GM15510 (cell line): ENCODE measurements at regions not wholly inside any gene's neighbourhood (a gene's known extent, or its start where the extent isn't known, plus 50 kb on each side); places are given as distances from the start of the nearest gene placed in this dataset.

Experiments used
- POLR2A ChIP-seq: IDR thresholded peaks from 3 replicates; pipeline ENCODE4 v1.6.1; 2011; ENCODE audit warnings: borderline replicate concordance; ENCODE audit not compliant: insufficient read length; ENCODE audit errors: extremely low read depth

DNA sequence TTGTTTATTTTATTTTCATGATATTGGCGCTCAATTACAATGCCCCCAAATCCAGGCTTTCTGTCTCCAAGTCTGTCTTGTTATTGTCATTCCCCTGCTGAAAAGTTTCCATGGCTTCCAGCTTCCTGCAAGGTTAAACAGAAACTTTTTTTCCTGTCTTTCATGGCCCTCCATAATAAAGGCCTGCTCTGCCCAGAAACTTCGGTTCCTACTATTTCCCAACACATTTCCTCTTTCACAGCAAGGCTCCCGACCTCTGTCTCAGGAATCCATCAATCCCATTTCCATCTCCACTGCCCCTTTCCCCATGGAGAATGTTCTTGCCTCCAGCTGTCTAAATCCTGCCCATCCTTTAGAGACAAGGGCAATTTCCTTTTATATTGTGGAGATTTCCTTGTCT lies 365.2 kb upstream of the JARID2 start:
- TF ChIP-seq POLR2A, result no peak

DNA sequence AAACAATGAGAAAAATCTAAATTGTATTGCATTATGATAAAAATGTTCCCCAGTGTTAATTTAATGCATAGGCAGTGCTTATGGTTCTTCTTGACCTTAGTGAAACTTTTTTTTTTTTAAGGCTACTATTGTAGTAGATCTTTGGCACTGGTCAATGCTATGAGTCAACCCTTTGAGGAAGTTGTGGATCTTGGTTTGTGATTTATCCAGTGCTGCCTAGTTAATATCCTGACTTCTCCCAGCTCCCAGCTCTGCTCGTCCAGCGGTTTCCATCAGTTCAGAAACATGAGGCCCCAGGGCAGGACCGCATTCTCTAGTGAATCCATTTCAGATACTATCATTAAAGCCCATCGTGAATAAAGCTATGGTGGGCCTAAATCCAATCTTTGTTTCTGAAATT lies 364.5 kb upstream of the JARID2 start:
- no peak for TF ChIP-seq POLR2A

DNA sequence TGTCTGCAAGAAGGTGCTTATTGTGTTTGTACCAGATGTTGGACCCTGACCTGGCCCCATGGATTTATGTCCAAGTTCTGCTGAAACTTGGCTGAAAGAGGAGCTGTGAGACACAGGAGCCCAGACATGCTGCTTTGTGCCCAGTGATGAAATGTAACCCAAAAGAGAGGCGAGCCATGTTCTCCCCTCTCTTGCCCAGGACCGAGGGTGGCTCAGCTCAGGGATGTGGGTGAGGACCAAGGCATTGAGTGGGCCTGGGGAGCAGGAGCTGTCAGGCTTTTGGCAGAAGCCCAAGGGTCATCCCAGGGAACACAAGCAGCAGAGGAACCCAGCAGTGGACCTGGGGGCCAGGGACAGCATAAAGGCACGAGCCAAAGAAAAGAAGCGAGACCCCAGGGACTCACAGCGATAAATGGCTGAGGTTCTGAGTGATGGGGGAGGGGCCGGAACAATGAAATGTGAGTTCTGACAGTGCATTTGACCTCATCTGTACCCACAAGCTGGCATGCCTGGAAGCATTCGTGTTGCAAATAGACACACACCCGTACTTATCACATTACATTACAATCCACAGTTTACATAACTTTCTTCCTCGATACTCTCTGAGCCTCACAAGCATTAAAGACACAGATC lies 363.4 kb upstream of the JARID2 start:
- TF ChIP-seq POLR2A, result no peak

DNA sequence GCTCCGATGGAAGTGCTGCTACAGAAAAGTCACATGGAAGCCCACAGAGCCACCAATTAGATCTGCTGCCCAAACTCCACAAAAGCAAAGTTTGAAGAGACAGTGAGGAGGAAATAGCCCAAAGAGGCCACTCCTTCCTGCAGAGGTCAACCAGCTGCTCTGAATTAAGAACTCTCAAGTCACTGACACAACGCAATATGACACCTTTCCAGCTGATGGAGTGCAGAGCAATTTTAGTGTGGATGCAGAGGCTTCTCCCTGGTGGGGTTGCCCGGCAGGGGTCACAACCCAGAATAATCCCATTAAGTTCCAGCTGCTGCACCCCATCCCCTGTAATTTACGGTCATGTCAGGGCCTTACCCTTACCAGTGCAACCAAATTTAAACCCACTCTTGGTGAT lies 361.9 kb upstream of the JARID2 start:
- no peak for TF ChIP-seq POLR2A

DNA sequence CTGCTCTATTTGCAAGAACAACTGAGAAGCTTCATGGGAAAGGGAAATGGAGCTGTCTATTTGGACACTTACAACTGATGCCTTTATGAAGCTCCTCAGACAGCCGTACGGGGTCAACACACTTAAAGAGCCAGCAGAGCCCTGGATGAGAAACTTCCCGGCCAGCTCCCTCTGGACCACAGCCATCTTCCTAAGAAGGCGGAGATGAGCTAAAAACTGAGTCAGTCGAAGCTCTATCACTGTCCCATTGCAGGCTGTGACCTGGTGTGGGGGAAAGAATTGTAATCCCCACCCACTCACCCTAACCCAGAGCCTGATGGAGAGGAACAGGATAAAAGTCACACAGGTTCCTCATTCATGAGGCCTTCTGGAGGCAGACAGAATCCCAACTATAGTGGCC lies 360.4 kb upstream of the JARID2 start:
- no peak for TF ChIP-seq POLR2A

DNA sequence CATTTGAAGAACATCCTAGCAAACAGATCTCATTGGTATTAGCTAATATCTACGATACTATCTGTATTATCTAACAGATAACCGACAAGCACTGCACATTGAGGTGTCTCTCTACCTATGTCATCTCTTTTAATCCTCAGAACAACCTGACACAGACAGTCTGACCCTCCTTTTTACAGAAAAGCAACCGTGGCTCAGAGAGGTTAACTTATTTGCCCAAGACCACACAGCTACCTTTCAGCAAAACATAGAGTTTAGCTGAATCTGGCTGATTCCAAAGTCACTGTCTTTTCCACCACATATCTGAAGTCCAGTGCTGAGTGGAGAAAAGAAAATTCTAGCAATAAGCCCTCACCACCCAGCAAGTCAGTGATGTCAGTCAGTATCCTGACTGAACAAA lies 358.7 kb upstream of the JARID2 start:
- TF ChIP-seq POLR2A, result no peak

DNA sequence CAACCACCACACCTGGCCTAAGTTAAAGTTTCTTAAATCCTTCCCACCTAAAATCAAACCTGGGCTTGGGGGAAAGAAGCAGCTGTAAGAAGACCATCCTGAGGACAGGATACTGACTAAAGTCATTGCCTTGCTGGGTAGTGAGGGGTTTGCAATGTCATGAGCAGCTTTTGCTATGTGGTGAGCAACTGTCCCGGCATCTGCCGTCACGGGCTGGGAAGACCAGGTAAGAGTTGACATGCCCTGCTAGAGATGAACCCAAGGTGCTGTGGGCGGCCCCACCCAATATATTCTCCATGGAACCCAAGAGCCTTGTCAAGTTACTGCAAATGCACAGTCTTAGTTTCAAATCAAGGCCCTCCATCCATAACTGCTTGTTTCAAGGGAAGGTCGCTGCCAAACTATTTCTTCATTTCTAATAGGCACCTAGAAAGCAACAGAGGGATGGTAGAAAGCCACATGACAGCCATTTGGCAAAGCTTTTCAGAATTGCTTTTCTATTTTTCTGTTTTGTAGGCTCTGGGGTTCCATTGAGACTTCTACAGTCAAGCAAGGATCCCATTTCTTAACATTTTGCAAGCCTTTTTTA lies 357.8 kb upstream of the JARID2 start:
- no peak for TF ChIP-seq POLR2A

DNA sequence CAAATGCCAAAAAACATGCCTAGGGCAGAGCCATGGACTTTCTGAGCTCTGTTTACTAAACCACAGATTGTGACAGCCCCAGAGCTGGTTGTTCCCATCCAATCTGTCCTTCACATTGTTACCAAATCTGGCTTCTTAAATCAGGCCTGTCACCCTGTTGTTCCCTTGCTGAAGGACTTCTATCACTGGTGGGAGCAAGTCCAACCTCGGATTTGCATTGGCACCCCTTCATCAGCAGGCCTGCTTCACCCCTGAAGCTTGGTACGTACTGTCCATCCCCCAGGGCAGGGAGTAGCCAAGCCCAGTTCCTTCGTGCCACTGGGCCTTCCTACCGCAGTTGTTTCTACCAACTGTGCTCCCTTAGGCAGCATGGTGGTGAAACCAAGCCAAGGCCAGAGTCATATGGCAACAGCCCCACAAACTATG lies 357.3 kb upstream of the JARID2 start:
- TF ChIP-seq POLR2A, result no peak

DNA sequence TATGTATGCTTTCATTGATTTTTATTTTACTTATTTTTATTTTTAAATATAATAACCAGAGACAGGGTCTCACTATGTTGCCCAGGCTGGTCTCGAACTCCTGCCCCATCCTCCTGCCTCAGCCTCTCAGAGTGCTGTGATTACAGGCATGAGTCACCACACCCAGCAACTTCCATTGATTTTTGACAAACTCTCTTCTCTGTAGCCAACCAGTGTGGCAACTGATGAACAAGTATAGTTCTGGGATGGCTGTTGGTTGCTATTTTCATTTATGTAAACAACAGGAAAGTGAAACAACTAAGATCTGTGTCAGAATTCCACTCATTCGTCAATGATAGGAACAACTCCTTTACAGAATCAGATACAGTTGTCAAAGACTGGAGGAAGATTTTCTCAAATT lies 356.7 kb upstream of the JARID2 start:
- TF ChIP-seq POLR2A, result no peak

DNA sequence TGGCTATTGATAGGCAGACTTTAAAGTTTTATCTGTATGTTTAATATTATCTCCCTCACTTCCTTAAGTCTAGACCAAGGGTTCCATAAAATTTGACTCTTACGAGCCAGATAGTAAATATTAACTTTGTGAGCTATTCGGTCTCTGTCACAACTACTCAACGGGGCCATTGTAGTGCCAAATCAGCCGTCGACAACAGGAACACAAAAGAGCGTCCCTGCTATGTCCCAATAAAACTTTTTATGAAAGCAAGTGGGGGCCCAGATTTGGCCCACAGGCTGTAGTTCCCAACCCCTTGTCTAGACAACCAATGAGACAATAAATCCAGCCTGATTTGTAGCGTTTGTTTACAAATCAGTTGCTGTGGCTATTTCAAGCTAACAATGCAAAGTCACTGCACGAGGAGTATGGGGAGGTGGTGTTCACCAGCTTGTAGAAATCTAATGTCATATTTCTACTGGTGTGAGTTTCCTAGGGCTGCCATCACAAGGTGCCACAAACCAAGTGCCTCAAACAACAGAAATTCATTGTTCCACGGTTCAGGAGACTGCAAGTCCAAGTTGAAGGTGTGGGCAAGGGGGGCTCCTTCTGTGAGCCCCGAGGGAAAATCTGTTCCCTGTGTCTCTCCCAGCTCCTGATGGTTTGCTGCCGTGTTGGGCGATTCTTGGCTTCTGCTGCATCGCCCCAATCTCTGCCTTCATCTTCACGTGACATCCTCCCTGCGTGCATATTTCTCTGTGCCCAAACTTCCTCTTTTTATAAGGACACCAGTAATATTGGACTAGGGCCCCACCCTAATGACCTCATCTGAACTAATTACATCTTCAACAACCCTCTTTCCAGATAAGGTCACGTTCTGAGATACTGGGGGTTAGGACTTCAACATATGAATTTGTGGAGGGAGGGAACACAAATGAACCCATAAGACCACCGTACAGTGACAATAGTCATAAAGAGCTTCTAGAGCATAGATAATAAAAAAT lies 356.0 kb upstream of the JARID2 start:
- TF ChIP-seq POLR2A, result no peak

DNA sequence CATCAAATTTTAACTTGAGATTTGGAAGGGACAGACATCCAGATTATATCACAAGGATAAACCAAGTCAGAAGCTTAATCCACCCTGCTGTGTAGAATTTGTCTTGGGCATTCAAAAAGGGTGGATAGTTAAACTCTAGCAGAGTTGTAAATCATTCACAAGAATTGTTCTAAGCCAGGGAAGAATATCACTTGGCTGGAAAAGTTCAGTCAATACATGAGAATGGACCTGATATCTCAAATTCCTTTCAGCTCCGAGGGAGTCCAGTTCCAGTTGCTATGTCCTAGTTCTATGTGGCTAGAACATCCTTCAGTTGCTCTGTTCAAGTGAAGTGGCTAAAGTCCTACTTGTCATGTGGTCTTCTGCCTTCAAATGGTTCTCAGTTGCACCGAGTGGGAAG lies 351.8 kb upstream of the JARID2 start:
- TF ChIP-seq POLR2A, result no peak

DNA sequence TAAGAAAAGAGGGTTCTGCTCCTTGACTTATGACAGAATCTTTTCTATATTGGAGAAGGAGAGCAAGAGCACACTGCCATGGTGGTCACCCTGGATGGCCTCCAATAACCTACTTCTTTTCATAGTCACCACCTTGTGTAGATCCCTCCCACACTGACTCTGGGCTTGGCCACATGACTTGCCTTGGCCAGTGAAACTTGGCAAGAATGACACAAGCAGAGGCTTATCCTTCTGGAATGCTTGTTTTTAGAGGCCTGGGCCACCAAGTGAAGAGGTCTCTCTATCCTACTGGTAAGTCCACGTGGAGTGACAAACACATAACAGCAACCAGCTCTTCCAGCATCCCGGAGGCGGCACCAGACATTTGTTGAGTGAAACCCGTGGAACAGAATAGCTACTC lies 349.4 kb upstream of the JARID2 start:
- TF ChIP-seq POLR2A, result no peak

DNA sequence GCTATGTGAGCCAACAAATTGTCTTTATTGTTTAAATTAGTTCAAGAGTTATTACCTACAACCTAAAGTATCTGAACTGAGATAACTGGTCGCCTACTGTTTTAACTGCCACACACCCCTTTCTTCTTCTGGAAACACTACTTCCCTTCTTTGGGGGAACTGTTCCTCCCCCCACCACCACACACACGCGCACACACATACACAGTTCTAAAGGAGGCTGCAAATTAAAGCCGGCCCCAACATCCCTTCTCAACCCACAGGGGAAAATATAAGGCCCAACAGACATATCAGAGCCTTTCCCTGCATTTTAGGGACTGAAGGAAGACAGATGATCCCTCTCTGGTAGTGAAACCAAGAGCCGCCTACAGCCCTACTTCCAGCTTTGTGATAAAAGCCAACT lies 348.0 kb upstream of the JARID2 start:
- no peak for TF ChIP-seq POLR2A

DNA sequence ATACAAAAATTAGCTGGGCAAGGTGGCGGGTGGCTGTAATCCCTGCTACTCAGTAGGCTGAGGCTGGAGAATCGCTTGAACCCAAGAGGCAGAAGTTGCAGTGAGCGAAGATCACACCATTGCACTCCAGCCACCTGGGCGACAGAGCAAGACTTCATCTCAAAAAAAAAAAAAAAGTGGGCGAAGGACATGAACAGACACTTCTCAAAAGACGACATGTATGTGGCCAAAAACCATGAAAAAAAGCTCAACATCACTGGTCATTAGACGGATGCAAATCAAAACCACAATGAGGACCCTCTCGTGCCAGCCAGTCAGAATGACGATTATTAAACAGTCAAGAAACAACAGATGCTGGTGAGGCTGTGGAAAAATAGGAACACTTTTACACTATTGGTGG lies 344.9 kb upstream of the JARID2 start:
- TF ChIP-seq POLR2A, result no peak

DNA sequence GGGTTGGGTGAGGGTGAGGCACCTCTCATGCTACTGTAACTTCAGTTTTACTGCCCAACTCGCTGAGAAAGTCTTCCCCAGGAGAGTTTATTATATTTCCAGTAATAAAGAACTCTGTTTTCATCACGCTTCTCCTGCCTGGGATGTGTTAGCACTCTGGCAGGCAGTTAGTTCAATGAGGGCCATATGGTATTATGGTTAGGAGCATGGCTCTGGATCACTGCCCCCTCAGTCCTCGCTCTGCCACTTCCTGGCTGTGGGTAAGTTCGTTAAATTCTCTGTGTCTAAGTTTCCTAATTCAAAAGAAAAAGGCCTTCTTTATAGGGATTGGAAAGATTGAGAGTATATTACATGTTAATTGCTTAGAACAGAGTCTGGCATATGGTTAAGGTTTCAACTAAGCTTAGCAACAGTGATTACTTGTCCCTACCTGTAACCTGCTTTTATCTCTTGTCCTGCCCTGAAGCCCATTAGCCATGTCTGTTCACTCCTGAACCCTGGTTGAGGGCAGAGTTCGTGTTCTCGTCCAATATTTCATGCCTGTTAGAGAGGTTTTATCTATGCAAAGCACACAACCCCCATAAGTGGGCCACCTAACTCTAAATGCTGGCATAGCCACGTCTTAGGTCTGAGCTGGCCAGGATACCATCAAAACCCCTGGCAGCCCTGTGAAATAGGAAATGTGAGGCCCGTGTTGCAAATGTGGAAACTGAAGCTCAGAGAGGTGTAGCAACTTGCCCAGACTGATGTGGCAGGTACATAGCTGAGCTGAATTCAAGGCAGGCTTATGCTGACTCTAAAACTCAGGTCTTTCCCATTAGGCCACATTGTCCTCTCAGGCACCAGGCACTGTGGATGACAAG lies 342.5 kb upstream of the JARID2 start:
- no peak for TF ChIP-seq POLR2A
